ENCODE measurements at regions not wholly inside any gene's neighbourhood (a gene's known extent, or its start where the extent isn't known, plus 50 kb on each side); places are given as distances from the start of the nearest gene placed in this dataset.

DNA sequence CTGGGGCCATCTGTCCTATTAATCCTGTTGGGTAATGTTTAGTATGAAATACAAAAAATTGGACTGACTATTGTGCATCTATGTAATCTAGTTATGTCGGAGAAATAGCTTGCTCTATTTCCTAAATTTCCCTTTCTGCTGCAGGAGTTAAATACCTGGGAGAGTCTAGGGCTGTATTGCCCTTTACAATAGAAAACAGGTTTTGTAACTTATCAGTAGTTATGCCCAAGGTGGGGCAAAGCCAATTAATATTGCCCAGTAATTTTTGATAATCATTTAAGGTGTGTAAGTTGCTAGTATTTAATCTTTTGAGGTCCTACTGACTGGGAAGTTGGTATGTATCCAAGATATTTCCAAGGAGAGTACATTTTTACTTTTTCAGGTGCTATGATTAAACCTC, 838.1 kb downstream of the DACH1 start:
- DNase-seq (no peak), ATAC-seq (no peak)
- no peaks in the 10 kb centered on the region for H3K36me3 ChIP-seq (ENCODE audit: insufficient read depth in 1 of 2, low read depth in 1 of 2)
- H3K9me3 ChIP-seq: peaks cover 3% of the 10 kb centered on the region
- WGBS, 3 donors: 97 to 100% (median 100%) methylated on average over 1 of the region's 1 CpG
- no peak overlapping the region for H3K4me3 ChIP-seq
- intact Hi-C loops (cut with DNase I): no loop called here
- no peaks in the 10 kb centered on the region for H3K4me1 ChIP-seq
- TF ChIP-seq, protein P1, sequence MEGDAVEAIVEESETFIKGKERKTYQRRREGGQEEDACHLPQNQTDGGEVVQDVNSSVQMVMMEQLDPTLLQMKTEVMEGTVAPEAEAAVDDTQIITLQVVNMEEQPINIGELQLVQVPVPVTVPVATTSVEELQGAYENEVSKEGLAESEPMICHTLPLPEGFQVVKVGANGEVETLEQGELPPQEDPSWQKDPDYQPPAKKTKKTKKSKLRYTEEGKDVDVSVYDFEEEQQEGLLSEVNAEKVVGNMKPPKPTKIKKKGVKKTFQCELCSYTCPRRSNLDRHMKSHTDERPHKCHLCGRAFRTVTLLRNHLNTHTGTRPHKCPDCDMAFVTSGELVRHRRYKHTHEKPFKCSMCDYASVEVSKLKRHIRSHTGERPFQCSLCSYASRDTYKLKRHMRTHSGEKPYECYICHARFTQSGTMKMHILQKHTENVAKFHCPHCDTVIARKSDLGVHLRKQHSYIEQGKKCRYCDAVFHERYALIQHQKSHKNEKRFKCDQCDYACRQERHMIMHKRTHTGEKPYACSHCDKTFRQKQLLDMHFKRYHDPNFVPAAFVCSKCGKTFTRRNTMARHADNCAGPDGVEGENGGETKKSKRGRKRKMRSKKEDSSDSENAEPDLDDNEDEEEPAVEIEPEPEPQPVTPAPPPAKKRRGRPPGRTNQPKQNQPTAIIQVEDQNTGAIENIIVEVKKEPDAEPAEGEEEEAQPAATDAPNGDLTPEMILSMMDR (IDR thresholded peaks at IDR 0.05): no peak
- no peaks in the 10 kb centered on the region for H3K27me3 ChIP-seq (ENCODE audit: insufficient read depth in 3 of 3, low read length in 2 of 3)
- no peak overlapping the region for H3K27ac ChIP-seq

GRCh38 chr13:71021825-71022422, 845.1 kb downstream of the DACH1 start:
- no peak for DNase-seq
- 49 to 53% (median 50%) methylated on average over 10 of the region's 10 CpGs for WGBS, 3 donors
- Histone ChIP-seq H3K9me3 (no peaks in the 10 kb centered on the region), H3K27me3 (ENCODE audit: insufficient read depth in 3 of 3, low read length in 2 of 3) (no peaks in the 10 kb centered on the region), H3K4me1 (no peaks in the 10 kb centered on the region), H3K36me3 (ENCODE audit: insufficient read depth in 1 of 2, low read depth in 1 of 2) (no peaks in the 10 kb centered on the region), H3K27ac (no peak overlapping the region), H3K4me3 (no peak overlapping the region)
- TF ChIP-seq, protein P1 (IDR thresholded peaks at IDR 0.05): no peak
- intact Hi-C loops (cut with DNase I): no loop called here
- no peak for ATAC-seq

DNA sequence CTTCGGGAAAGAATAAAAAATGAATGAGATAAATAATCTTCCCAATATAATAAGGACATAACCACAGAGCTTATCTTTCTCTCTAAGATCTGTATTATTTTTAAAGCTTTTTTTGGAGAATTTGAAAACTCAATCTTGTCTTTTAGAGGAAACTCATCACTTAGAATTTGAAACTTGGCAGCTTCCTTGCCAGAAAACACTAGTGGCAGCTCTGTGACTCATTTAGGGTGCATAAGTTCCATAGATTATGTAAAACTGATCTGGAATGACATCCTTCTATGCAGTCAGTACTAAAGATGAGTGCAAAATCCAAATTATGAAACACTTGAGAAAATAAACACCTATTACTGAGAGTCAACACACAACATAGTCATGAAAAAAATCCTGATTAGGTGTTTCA, 848.0 kb downstream of the DACH1 start:
- no peaks in the 10 kb centered on the region for H3K9me3 ChIP-seq
- no peak for ATAC-seq
- no peaks in the 10 kb centered on the region for H3K4me1 ChIP-seq
- H3K27me3 ChIP-seq (ENCODE audit: insufficient read depth in 3 of 3, low read length in 2 of 3): no peaks in the 10 kb centered on the region
- intact Hi-C loops (cut with DNase I): no loop called here
- WGBS, 3 donors: 82 to 84% (median 83%) methylated on average over 1 of the region's 1 CpG
- DNase-seq: no peak
- no peak overlapping the region for H3K27ac ChIP-seq
- no peaks in the 10 kb centered on the region for H3K36me3 ChIP-seq (ENCODE audit: insufficient read depth in 1 of 2, low read depth in 1 of 2)
- TF ChIP-seq, protein P1 (IDR thresholded peaks at IDR 0.05): no peak
- H3K4me3 ChIP-seq: no peak overlapping the region

GRCh38 chr13:71018544-71018943, 848.5 kb downstream of the DACH1 start:
- no peaks in the 10 kb centered on the region for H3K9me3 ChIP-seq
- no peaks in the 10 kb centered on the region for H3K27me3 ChIP-seq (ENCODE audit: insufficient read depth in 3 of 3, low read length in 2 of 3)
- intact Hi-C loops (cut with DNase I): no loop called here
- DNase-seq: no peak
- ATAC-seq: no peak
- no peaks in the 10 kb centered on the region for H3K4me1 ChIP-seq
- TF ChIP-seq, protein P1 (IDR thresholded peaks at IDR 0.05): no peak
- H3K27ac ChIP-seq: no peak overlapping the region
- no peak overlapping the region for H3K4me3 ChIP-seq
- no peaks in the 10 kb centered on the region for H3K36me3 ChIP-seq (ENCODE audit: insufficient read depth in 1 of 2, low read depth in 1 of 2)

GRCh38 chr13:71017607-71018006, 849.4 kb downstream of the DACH1 start:
- H3K9me3 ChIP-seq: no peaks in the 10 kb centered on the region
- no peak overlapping the region for H3K27ac ChIP-seq
- TF ChIP-seq, protein P1 (IDR thresholded peaks at IDR 0.05): no peak
- WGBS, 3 donors: 37 to 50% (median 50%) methylated on average over 1 of the region's 1 CpG
- intact Hi-C loops (cut with DNase I): no loop called here
- H3K27me3 ChIP-seq (ENCODE audit: insufficient read depth in 3 of 3, low read length in 2 of 3): no peaks in the 10 kb centered on the region
- H3K36me3 ChIP-seq (ENCODE audit: insufficient read depth in 1 of 2, low read depth in 1 of 2): no peaks in the 10 kb centered on the region
- DNase-seq (no peak), ATAC-seq (no peak)
- no peak overlapping the region for H3K4me3 ChIP-seq
- H3K4me1 ChIP-seq: no peaks in the 10 kb centered on the region
